Spleen (tissue), 11 donors: ENCODE measurements at regions not wholly inside any gene's neighbourhood (a gene's known extent, or its start where the extent isn't known, plus 50 kb on each side); places are given as distances from the start of the nearest gene placed in this dataset.

Experiments
- DNase-seq: peaks from one replicate; pipeline ENCODE4 v3.0.0-alpha.2; 2020
- H3K27ac ChIP-seq, 8 donors: fragments of 200-600 bp; sonication (generic) in 7 of 8; 1 replicate in 4 of 8; 2 replicates in 4 of 8; pipeline versions ENCODE4 v1.5.0 to v1.8.0; 2016 to 2021; ENCODE audit warnings: inconsistent platforms in 4 of 8, mild to moderate bottlenecking in 4 of 8, moderate library complexity in 1 of 8
- H3K27me3 ChIP-seq, 7 donors: fragments of 200-600 bp; sonication (generic) in 6 of 7; replicated peaks in 1 of 7; 1 replicate in 4 of 7; 2 replicates in 3 of 7; pipeline versions ENCODE4 v1.5.0 to v1.8.0; 2016 to 2021; ENCODE audit warnings: inconsistent platforms in 3 of 7, mild to moderate bottlenecking in 1 of 7
- H3K36me3 ChIP-seq, 6 donors: fragments of 200-600 bp; sonication (generic) in 5 of 6; 1 replicate in 4 of 6; 2 replicates in 2 of 6; pipeline versions ENCODE4 v1.5.0 to v1.8.0; 2016 to 2021; ENCODE audit warnings: inconsistent platforms in 2 of 6
- H3K4me1 ChIP-seq, 6 donors: fragments of 200-600 bp; sonication (generic) in 5 of 6; 1 replicate in 3 of 6; 2 replicates in 3 of 6; pipeline versions ENCODE4 v1.5.0 to v1.8.0; 2016 to 2021; ENCODE audit warnings: inconsistent platforms in 3 of 6
- H3K4me3 ChIP-seq, 8 donors: fragments of 200-600 bp; sonication (generic) in 7 of 8; 1 replicate in 4 of 8; 2 replicates in 4 of 8; pipeline versions ENCODE4 v1.5.0 to v1.8.0; 2016 to 2021; ENCODE audit warnings: inconsistent platforms in 4 of 8, mild to moderate bottlenecking in 4 of 8, moderate library complexity in 2 of 8
- H3K9me3 ChIP-seq, 8 donors: fragments of 200-600 bp; sonication (generic) in 7 of 8; 1 replicate in 4 of 8; 2 replicates in 4 of 8; pipeline versions ENCODE4 v1.5.0 to v1.8.0; 2016 to 2021; ENCODE audit warnings: inconsistent platforms in 4 of 8
- POLR2A ChIP-seq, 3 donors: fragments of 450-650 bp; IDR thresholded peaks; one replicate each; pipeline ENCODE4 v1.5.1; 2017; ENCODE audit warnings: antibody characterized with exemption in 3 of 3, mild to moderate bottlenecking in 1 of 3
- POLR2AphosphoS5 ChIP-seq, 3 donors: sonication (generic); formaldehyde crosslinking; IDR thresholded peaks; one replicate each; pipeline ENCODE4 v1.5.1; 2017; ENCODE audit warnings: antibody characterized with exemption in 3 of 3
- WGBS, 5 donors: extraction: QIAGEN DNeasy Blood & Tissue Kit in 3 of 5; methylation state at CpG; one replicate each; pipeline versions ENCODE4 v1.1.5 to v1.1.7; 2013 to 2018; 5-methylcytosine and 5-hydroxymethylcytosine counted together
- intact Hi-C: fragments of 100-400 bp; cut with DNase I; formaldehyde crosslinking; loops from one replicate; pipeline ENCODE4 v1.15.0; 2023; ENCODE audit warnings: low total_unique reads
- TF ChIP-seq, protein P1 (sequence below), 11 experiments: fragments of 200-600 bp in 7 of 11; fragments of 450-650 bp in 4 of 11; sonication (generic) in 4 of 11; IDR thresholded peaks in 8 of 11; conservative IDR thresholded peaks in 3 of 11; 1 replicate in 7 of 11; 2 replicates in 4 of 11; pipeline versions ENCODE4 v1.4.0 to v1.8.0; 2016 to 2021; ENCODE audit warnings: antibody characterized with exemption in 11 of 11, inconsistent platforms in 4 of 11, mild to moderate bottlenecking in 1 of 11
- donor health status: healthy with polysubstance abuse.
- donor health status: DM: no; HTN: no; CAD: no; lungs with moderate emphysema.
- donor health status: DM: no; HTN: no; CAD: no.
- donor health status: Bipolar disorder and iron deficiency.
- donor health status: healthy.
- donor health status: DM: no; HTN: no; CAD: no.
- donor health status: DM: yes; HTN: yes; CAD: no.

DNA sequence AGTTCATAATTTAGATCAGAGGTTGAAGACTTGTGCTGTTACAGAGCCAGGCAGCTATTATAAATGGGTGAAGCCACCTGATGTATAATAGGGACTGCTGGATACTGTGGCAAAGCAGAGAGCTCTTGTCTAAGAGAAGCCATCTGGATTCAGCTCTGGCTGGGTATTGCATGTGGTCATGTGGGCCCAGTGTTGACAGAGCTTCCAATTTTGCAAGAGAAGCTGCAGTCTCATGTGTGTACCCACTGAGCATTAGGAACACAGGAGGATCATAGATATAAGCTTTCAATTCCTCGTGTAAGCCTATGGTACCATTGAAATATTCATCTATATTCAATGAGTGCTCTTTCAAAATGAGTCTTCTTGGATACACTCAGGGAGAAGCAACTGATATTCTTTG is 303.9 kb upstream of the SLCO3A1 start:
- peaks cover 0 to 8% (median 0%) of the 10 kb centered on the region in 7 donors for H3K27me3 ChIP-seq
- H3K36me3 ChIP-seq: no peaks in the 10 kb centered on the region
- intact Hi-C loops: no loop called here
- WGBS, 5 donors: 39 to 88% (median 73%) methylated on average over 1 of the region's 1 CpG
- DNase-seq: no peak
- H3K9me3 ChIP-seq: no peaks in the 10 kb centered on the region
- TF ChIP-seq, protein P1, sequence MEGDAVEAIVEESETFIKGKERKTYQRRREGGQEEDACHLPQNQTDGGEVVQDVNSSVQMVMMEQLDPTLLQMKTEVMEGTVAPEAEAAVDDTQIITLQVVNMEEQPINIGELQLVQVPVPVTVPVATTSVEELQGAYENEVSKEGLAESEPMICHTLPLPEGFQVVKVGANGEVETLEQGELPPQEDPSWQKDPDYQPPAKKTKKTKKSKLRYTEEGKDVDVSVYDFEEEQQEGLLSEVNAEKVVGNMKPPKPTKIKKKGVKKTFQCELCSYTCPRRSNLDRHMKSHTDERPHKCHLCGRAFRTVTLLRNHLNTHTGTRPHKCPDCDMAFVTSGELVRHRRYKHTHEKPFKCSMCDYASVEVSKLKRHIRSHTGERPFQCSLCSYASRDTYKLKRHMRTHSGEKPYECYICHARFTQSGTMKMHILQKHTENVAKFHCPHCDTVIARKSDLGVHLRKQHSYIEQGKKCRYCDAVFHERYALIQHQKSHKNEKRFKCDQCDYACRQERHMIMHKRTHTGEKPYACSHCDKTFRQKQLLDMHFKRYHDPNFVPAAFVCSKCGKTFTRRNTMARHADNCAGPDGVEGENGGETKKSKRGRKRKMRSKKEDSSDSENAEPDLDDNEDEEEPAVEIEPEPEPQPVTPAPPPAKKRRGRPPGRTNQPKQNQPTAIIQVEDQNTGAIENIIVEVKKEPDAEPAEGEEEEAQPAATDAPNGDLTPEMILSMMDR (IDR thresholded peaks at IDR 0.05 in 8 of 11, conservative IDR thresholded peaks at IDR 0.05 in 3 of 11): no peak
- no peak for TF ChIP-seq POLR2A (IDR thresholded peaks at IDR 0.05)
- TF ChIP-seq POLR2AphosphoS5 (IDR thresholded peaks at IDR 0.05): no peak
- no peak overlapping the region for H3K27ac ChIP-seq
- H3K4me3 ChIP-seq: no peak overlapping the region
- no peaks in the 10 kb centered on the region for H3K4me1 ChIP-seq

DNA sequence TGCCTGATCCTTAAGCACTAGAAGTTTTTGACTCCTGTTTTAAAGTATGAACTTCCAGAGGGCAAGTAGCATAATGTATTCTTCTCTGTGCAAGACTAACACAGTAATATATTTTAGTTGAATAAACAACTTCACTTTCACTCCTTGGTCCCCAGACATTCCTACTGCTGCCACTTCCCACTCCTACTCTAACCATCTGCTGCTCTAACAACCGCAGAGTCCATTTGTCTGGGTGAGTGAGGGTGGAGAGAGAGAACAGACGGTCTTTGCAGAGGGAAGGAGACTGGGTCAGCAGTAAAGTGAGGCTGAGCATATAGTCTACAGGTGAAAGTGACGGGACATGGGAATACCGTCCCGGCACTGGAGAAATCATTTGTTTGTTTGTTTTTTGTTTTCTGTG is 301.0 kb upstream of the SLCO3A1 start:
- Histone ChIP-seq H3K27me3 (no peaks in the 10 kb centered on the region), H3K9me3 (no peaks in the 10 kb centered on the region), H3K36me3 (no peaks in the 10 kb centered on the region), H3K27ac (no peak overlapping the region), H3K4me3 (no peak overlapping the region), H3K4me1 (no peaks in the 10 kb centered on the region)
- intact Hi-C loops: no loop called here
- 83 to 91% (median 88%) methylated on average over 5 of the region's 5 CpGs for WGBS, 5 donors
- TF ChIP-seq POLR2AphosphoS5 (IDR thresholded peaks at IDR 0.05) (no peak), POLR2A (IDR thresholded peaks at IDR 0.05) (no peak)
- TF ChIP-seq, protein P1 (IDR thresholded peaks at IDR 0.05 in 8 of 11, conservative IDR thresholded peaks at IDR 0.05 in 3 of 11): no peak
- DNase-seq: no peak

DNA sequence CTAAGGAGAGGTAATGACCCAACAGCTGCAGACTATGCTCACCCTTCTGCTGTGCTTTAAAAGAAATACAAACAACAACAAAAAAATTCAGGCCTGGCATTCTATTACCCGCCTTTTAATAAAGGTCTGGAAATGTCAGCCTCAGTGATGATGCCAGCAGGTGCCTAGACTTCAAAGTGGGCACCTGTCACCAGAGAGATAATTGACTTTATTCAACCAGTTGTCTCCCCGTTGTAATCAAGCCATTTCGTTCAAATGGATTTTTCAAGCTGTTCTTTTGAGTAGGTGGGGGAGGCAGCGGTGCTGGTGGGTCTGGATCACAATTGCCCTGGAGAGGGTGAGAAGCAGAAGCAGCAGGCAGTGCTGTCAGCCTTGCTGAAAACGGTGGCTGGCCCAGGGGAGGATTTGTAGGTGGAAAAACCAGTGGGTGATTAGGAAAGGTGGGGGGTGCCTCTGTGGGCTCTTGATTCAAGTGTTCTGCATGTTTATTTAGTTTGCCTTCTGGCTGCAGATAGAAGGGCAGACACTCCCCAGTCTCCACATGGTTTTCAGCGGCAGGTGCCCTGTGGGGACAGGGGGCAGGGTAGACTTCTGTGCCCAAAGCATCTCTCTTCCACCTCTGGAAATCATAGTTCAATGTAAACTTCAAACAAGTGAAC is 300.2 kb upstream of the SLCO3A1 start:
- H3K4me1 ChIP-seq: no peaks in the 10 kb centered on the region
- H3K27ac ChIP-seq: no peak overlapping the region
- WGBS, 5 donors: 63 to 86% (median 74%) methylated on average over 6 of the region's 6 CpGs
- TF ChIP-seq, protein P1 (IDR thresholded peaks at IDR 0.05 in 8 of 11, conservative IDR thresholded peaks at IDR 0.05 in 3 of 11): no peak
- intact Hi-C loops: no loop called here
- H3K4me3 ChIP-seq: no peak overlapping the region
- H3K9me3 ChIP-seq: no peaks in the 10 kb centered on the region
- no peaks in the 10 kb centered on the region for H3K27me3 ChIP-seq
- DNase-seq: no peak
- H3K36me3 ChIP-seq: no peaks in the 10 kb centered on the region

DNA sequence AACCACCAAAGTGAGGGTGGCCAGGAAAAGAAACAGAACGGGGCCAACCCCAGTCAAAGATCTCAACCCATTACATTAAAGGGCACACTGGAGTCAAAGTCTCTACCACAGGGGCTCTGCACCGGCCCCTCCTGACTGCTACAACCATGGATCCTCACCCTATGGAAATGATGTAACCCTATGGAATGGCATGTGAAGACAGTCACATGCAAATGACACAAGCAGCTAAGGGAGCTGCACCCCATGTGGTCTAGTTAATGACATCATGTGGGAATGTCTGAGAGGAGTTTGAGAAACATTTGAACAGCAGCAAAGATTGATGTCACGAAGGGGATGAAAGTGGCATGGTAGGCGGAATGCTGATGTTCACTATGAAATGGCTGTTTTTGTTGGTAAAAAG is 298.2 kb upstream of the SLCO3A1 start:
- no peak overlapping the region for H3K27ac ChIP-seq
- TF ChIP-seq, protein P1 (IDR thresholded peaks at IDR 0.05 in 8 of 11, conservative IDR thresholded peaks at IDR 0.05 in 3 of 11): no peak
- no peaks in the 10 kb centered on the region for H3K4me1 ChIP-seq
- H3K9me3 ChIP-seq: no peaks in the 10 kb centered on the region
- no peaks in the 10 kb centered on the region for H3K36me3 ChIP-seq
- DNase-seq: no peak
- no peaks in the 10 kb centered on the region for H3K27me3 ChIP-seq
- 83 to 99% (median 93%) methylated on average over 4 of the region's 4 CpGs for WGBS, 5 donors
- no peak overlapping the region for H3K4me3 ChIP-seq
- intact Hi-C loops: no loop called here
